GM10266 (cell line): ENCODE measurements at regions not wholly inside any gene's neighbourhood (a gene's known extent, or its start where the extent isn't known, plus 50 kb on each side); places are given as distances from the start of the nearest gene placed in this dataset.

Experiments
- DNase-seq: peaks from one replicate; pipeline ENCODE4 v3.0.0; 2012; ENCODE audit errors: extremely low spot score
- CTCF ChIP-seq: IDR thresholded peaks from 2 replicates; pipeline ENCODE4 v1.5.1; 2012; ENCODE audit warnings: mild to moderate bottlenecking, low read depth; ENCODE audit not compliant: control insufficient read depth, insufficient read depth; ENCODE audit errors: missing control alignments

GRCh38 chr12:107590814-107591375 lies 94.7 kb upstream of the PWP1 start:
- no peak for TF ChIP-seq CTCF
- no peak for DNase-seq

- DNase-seq = no peak
- no peak for TF ChIP-seq CTCF
These were observed 91.8 kb upstream of the PWP1 start for GRCh38 chr12:107593713-107594381.

GRCh38 chr12:107594995-107595394 lies 90.6 kb upstream of the PWP1 start:
- no peak for DNase-seq
- TF ChIP-seq CTCF = no peak

- no peak for DNase-seq
- TF ChIP-seq CTCF = no peak
These were observed 87.7 kb upstream of the PWP1 start for GRCh38 chr12:107597695-107598410.

- TF ChIP-seq CTCF = no peak
- DNase-seq = no peak
These were observed 86.7 kb upstream of the PWP1 start for GRCh38 chr12:107598906-107599305.

GRCh38 chr12:107600581-107601144 lies 84.9 kb upstream of the PWP1 start:
- DNase-seq = no peak
- no peak for TF ChIP-seq CTCF
